GM12873 (cell line): ENCODE measurements at regions not wholly inside any gene's neighbourhood (a gene's known extent, or its start where the extent isn't known, plus 50 kb on each side); places are given as distances from the start of the nearest gene placed in this dataset.

Experiments
- TF ChIP-seq, protein P1 (sequence below): IDR thresholded peaks from 2 replicates; pipeline ENCODE4 v1.5.1; 2012; ENCODE audit warnings: low read depth, mild to moderate bottlenecking, moderate library complexity, low read length, control low read depth; ENCODE audit not compliant: insufficient read depth; ENCODE audit errors: missing control alignments

DNA sequence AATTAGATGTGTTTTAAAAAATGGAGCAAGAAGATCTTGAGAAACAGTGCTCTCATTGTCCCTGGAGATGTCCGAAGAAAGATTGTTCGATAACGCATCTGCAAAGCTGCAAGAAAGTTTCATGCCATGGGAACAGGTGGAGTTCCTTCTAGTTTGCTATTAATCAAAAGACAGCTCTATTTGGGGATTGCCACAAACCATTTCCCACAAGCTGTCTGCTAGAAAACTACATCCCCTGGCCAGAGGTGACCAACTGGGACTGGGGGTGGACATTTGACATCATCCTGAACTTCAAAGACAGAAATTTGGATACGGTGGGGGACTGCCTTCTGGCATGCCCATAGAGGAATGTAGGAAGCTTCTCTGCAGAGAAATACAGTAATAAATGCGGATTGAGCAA, 50.8 kb upstream of the OSMR start:
- TF ChIP-seq, protein P1, sequence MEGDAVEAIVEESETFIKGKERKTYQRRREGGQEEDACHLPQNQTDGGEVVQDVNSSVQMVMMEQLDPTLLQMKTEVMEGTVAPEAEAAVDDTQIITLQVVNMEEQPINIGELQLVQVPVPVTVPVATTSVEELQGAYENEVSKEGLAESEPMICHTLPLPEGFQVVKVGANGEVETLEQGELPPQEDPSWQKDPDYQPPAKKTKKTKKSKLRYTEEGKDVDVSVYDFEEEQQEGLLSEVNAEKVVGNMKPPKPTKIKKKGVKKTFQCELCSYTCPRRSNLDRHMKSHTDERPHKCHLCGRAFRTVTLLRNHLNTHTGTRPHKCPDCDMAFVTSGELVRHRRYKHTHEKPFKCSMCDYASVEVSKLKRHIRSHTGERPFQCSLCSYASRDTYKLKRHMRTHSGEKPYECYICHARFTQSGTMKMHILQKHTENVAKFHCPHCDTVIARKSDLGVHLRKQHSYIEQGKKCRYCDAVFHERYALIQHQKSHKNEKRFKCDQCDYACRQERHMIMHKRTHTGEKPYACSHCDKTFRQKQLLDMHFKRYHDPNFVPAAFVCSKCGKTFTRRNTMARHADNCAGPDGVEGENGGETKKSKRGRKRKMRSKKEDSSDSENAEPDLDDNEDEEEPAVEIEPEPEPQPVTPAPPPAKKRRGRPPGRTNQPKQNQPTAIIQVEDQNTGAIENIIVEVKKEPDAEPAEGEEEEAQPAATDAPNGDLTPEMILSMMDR = no peak

DNA sequence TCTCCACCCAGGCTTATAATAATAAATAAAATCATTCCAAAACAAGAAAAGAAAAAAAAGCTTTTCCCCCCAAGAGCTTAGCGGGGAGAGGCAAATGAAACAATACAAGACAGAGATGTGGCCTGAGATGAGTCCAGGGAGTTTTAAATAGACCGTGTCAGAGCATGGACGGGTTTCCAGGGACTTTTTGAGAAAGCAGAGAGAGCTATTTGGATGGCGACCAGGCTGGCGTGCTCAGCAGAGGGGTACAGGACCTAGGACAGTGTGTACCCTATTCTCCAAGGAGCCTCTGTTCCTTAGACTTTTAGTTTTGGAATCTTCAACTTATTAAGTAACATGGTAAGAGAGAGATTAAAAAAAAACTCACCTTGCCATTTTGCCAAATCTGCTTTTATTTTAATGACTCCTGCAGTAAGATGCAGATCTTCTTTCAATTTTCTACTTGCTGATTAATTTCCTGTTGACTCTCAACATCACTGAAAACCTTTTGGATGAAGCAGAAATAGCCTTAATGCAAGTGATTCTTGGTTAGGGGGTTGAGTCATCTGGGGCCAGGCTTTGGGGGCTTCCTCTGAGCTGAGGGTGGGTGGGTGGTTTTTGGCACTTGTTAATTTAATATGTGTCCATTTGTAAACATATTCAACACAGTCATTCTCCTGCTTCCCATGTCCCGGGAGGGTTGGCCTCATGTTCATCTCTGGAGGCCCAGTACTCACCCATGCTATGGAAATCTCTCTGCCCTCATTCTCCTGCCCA, 49.6 kb upstream of the OSMR start:
- TF ChIP-seq, protein P1 = no peak
